ENCODE measurements at regions not wholly inside any gene's neighbourhood (a gene's known extent, or its start where the extent isn't known, plus 50 kb on each side); places are given as distances from the start of the nearest gene placed in this dataset.

GRCh38 chr2:67825476-67825875, 237.3 kb downstream of the C1D start:
- TF ChIP-seq CTCF (IDR thresholded peaks at IDR 0.05) (no peak), POLR2A (IDR thresholded peaks at IDR 0.05) (no peak)

Measured in lower leg skin (tissue), 3 donors.